ENCODE measurements at regions not wholly inside any gene's neighbourhood (a gene's known extent, or its start where the extent isn't known, plus 50 kb on each side); places are given as distances from the start of the nearest gene placed in this dataset.

- DNase-seq, result no peak
Measured at GRCh38 chr2:129645335-129645734, 334.1 kb upstream of the RAB6C start.

GRCh38 chr2:129646107-129646506 lies 333.4 kb upstream of the RAB6C start:
- DNase-seq, result no peak

GRCh38 chr2:129653246-129653645 lies 326.2 kb upstream of the RAB6C start:
- DNase-seq, result no peak

- no peak for DNase-seq
Measured at GRCh38 chr2:129654331-129654730, 325.1 kb upstream of the RAB6C start.

- no peak for DNase-seq
Measured at GRCh38 chr2:129656081-129656598, 323.3 kb upstream of the RAB6C start.

- DNase-seq, result no peak
Measured at GRCh38 chr2:129658430-129658829, 321.0 kb upstream of the RAB6C start.

GRCh38 chr2:129661935-129662334 lies 317.5 kb upstream of the RAB6C start:
- DNase-seq, result no peak

- DNase-seq, result no peak
Measured at GRCh38 chr2:129667577-129667976, 311.9 kb upstream of the RAB6C start.

- DNase-seq, result no peak
Measured at GRCh38 chr2:129672521-129672920, 306.9 kb upstream of the RAB6C start.

GRCh38 chr2:129673234-129673633 lies 306.2 kb upstream of the RAB6C start:
- DNase-seq, result no peak

GRCh38 chr2:129673847-129674711 lies 305.4 kb upstream of the RAB6C start:
- DNase-seq, result no peak

- DNase-seq, result no peak
Measured at GRCh38 chr2:129678751-129679150, 300.7 kb upstream of the RAB6C start.

GRCh38 chr2:129681788-129682187 lies 297.7 kb upstream of the RAB6C start:
- no peak for DNase-seq

- no peak for DNase-seq
Measured at GRCh38 chr2:129689653-129690448, 289.6 kb upstream of the RAB6C start.

- DNase-seq, result no peak
Measured at GRCh38 chr2:129695496-129695895, 284.0 kb upstream of the RAB6C start.

- DNase-seq, result no peak
Measured at GRCh38 chr2:129698593-129698992, 280.9 kb upstream of the RAB6C start.

GRCh38 chr2:129699781-129700573 lies 279.5 kb upstream of the RAB6C start:
- DNase-seq, result no peak

- DNase-seq, result no peak
Measured at GRCh38 chr2:129702416-129703176, 276.9 kb upstream of the RAB6C start.

GRCh38 chr2:129705085-129705484 lies 274.4 kb upstream of the RAB6C start:
- DNase-seq, result no peak

- no peak for DNase-seq
Measured at GRCh38 chr2:129707800-129708199, 271.7 kb upstream of the RAB6C start.

- no peak for DNase-seq
Measured at GRCh38 chr2:129708221-129708967, 271.1 kb upstream of the RAB6C start.

Data from activated CD8-positive, alpha-beta memory T cell treated with anti-CD3 and anti-CD28 coated beads for 24 hours (primary cell).